HG03103 (cell line): ENCODE measurements at regions not wholly inside any gene's neighbourhood (a gene's known extent, or its start where the extent isn't known, plus 50 kb on each side); places are given as distances from the start of the nearest gene placed in this dataset.
"Not testable (repeated sequence)": the region's sequence is repeated elsewhere in the genome, so short reads cannot be mapped to it uniquely, and the experiment has no call there.

ENCODE experiments used
- ATAC-seq: cut with Tn5 transposase; IDR thresholded peaks from one replicate; pipeline ENCODE4 v1.9.1; 2021; ENCODE audit warnings: low read depth; ENCODE audit not compliant: unreplicated experiment

DNA sequence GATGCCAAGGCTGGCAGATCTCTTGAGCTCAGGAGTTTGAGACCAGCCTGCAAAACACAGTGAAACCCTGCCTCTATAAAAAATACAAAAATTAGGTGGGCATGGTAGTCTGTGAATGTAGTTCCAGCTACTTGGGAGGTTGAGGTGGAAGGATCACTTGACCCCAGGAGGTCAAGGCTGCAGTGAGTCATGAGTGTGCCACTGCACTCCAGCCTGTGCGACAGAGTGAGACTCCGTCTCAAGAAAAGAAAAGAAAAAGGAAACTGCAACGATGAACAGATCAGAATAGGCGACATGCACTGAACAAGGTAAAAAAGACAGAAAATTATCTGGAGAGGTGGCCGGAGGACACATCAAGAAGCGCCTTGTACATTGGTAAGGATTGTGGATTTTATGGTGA, 273.7 kb upstream of the AMIGO2 start:
- no peak for ATAC-seq

GRCh38 chr12:47352067-47352466, 272.3 kb upstream of the AMIGO2 start:
- ATAC-seq, result no peak

DNA sequence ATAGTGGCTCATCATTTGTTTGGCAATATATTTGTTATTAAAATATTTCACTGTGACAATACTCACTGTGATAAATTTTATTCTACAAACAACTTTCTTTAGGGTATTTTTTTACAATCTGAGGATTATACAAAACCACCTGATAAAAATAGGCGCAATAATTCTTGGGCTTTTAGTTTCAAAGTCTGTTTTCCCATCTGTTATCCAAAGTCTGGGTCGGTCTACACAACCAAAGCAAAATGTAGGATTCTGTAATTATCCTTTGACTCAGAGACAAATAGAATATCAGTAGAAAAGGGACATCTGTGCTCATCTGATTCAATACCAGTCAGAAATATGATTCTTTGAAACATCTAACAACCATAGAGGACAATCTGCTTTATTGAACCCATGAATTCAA, 271.8 kb upstream of the AMIGO2 start:
- no peak for ATAC-seq

GRCh38 chr12:47350062-47350408, 270.3 kb upstream of the AMIGO2 start:
- no peak for ATAC-seq

GRCh38 chr12:47349137-47350061, 269.6 kb upstream of the AMIGO2 start:
- ATAC-seq, result no peak

GRCh38 chr12:47348206-47348605, 268.4 kb upstream of the AMIGO2 start:
- ATAC-seq, result no peak

DNA sequence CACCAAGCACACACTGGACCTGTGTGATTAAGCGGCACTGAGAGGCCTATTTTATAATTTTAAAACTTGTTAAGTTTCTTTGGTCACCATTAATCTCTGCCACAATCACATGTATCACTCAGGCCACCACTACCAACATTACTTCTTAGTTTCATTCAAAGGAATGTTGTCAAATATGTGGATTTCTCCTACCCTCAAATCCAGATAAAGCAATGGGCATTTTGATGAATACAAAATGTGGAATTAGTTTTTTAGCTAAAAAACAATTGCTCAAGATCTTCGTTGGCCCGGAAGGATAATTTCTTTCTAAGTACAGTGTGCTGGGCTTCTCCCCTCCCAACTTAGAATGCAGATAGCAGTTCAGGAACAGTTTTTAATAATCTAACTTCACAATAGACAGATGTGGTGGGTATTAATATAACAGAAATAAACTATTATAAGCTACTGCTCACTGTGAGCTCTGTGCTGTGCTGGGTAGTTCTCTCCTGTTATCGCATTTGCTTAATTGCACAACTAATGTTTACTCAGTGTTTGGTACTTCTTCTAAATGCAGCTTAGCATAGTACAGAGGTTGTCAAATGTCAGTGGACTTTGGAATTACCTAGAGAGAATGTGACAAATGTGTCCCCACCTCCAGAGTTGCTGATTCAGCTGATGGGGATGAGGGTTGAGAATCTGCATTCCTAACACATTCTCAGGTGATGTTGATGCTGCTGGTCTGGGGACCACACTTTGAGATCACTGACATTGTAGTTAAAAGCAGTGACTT, 266.7 kb upstream of the AMIGO2 start:
- ATAC-seq, result no peak

GRCh38 chr12:47343684-47344567, 264.2 kb upstream of the AMIGO2 start:
- no peak for ATAC-seq

DNA sequence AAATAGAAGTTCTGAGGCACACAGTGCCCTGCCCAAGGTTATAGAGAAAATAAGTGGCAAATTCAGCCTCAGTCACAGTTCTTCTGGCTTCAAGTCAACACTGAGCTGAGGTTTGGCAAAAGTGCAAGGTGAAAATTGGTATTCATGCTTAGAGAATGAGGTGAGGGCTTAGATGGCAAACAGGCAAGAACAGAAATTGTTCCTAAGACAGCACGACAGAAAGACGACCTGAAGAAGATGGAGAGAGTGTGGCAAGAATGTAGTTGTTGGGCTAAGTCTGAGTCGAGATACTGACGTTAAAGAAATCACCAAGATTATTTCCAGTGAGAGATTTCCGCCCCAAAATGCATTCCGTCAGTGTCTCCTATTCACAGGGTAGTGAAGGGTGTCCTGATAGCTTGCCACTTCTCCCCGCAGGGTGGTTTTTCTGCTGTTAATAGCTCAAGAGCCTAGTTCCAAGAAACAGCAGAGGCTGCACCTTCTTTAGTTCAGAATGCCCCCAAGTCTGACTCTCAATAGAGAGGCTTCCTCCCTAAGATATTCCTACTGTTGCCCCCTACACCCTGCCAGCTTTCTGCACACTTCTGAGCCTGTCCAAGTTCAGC, 260.8 kb upstream of the AMIGO2 start:
- no peak for ATAC-seq

DNA sequence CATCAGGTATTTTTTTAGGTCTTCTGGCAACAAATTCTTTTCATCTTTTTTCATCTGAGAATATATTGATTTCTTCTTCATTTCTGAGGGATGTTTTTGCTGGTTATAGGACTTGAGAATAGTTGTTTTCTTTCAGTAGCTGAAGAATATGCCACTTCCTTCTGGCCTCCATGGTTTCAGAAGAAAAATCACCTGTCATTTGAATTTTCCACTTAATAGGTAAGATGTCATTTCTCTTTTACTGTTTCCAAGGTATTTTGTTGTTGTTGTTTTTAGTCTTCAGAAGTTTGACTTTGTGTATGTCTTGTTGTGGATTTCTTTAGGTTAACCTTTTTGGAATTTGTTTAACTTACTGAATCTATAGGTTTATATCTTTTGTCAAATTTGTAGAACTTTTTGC, 257.8 kb upstream of the AMIGO2 start:
- ATAC-seq, result no peak

- not testable (repeated sequence) for ATAC-seq
Measured at GRCh38 chr12:47333271-47333858, 253.6 kb upstream of the AMIGO2 start.

- no peak for ATAC-seq
Measured at GRCh38 chr12:47328831-47329545, 249.2 kb upstream of the AMIGO2 start.

GRCh38 chr12:47326190-47326589, 246.4 kb upstream of the AMIGO2 start:
- ATAC-seq, result no peak

DNA sequence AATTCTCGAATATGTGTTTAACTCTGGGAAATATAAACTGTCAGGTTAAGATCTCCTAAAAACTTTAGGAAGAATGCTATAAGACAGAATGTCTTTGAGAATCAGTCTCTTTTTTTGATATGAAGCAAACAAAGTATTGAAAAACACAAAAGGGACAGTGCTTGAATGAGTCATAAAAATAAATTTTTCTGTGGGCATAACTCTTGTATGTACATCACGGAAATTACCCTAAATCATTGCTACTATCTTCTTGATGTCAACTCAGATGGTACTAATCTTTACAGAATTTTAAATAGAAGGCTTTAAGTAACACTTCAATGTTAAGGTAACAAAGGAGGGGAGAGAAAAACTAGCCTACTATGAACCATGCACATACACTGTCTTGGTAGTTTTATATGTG, 244.0 kb upstream of the AMIGO2 start:
- no peak for ATAC-seq

- no peak for ATAC-seq
Measured at GRCh38 chr12:47321436-47321835, 241.7 kb upstream of the AMIGO2 start.

DNA sequence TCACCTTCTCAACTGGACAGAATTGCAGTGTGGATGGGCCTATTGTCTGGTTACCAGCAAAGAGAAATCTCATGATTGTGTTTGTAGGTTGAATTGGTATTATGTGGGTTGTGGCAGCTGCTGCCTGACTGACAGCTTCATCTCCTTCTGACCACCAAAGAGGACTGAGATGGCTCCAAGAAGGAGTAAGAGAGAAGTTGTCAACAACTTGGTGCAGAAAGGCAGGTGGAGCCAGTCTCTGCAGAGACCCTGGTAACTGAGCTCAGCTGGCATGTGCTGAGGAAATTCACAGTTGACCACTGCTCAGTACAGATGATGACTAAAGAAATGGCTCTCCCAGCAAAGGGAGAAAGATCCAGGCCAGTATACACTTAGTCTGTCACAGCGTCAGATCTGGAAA, 240.0 kb upstream of the AMIGO2 start:
- ATAC-seq, result no peak

GRCh38 chr12:47318963-47319362, 239.2 kb upstream of the AMIGO2 start:
- ATAC-seq, result no peak

DNA sequence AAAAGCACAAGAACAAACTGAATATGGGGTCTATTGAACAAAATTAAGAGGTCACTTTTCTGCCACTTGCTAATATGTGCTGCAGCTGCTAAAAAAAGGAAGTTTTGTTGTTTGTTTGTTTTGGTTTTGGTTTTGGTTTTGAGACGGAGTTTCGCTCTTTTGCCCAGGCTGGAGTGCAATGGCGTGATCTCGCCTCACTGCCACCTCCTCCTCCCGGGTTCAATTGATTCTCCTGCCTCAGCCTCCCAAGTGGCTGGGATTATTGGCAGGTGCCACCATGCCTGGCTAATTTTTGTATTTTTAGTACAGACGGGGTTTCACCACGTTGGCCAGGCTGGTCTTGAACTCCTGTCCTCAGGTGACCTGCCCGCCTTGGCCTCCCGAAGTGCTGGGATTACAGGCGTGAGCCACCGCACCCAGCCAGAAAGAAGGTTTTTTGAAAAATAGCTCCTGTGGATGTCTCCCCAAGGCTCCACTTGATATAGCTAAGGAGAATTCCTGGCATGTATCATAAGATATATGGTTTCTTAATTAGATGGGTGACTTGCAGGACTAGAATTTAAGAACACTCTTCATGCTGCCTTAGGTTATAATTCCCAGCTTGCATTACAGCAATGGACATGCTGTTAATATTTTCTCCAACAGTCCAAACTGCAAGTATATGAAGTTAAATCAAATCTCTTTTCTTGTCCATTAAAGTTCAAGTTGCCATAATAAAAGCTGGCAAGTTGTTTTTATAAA, 237.6 kb upstream of the AMIGO2 start:
- ATAC-seq, result peak; percentile 63

DNA sequence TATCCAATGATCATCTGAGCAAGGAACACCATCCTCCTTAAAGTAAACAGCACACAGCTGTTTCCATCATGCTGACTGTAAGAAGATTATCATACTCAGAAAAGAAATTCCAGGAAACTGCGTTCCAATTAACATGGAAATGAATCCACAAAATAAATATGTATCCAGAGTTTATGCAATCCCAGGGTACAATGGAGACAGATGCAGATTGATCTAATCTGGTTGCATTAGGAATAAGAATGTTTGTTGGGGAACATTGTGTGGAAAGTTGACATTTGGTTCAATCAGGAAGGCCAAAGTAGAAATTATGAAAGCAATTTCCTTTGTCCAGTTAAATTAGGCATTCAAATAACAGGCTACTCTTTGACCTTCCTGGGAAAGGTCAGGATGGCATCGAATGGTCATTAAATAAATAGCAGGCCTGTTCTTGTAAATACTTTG, 236.9 kb upstream of the AMIGO2 start:
- ATAC-seq, result no peak
